MM.1S (cell line): ENCODE measurements at regions not wholly inside any gene's neighbourhood (a gene's known extent, or its start where the extent isn't known, plus 50 kb on each side); places are given as distances from the start of the nearest gene placed in this dataset.

Experiments
- DNase-seq: peaks from one replicate; pipeline ENCODE4 v3.0.0-alpha.2; 2015
- H2AFZ ChIP-seq: fragments of 300-600 bp; sonication (generic); 2 replicates; pipeline ENCODE4 v1.6.0; 2016; ENCODE audit warnings: antibody characterized with exemption, low read length
- H3F3A ChIP-seq: fragments of 300-600 bp; sonication (generic); 2 replicates; pipeline ENCODE4 v1.6.1; 2016; ENCODE audit warnings: mild to moderate bottlenecking, antibody characterized with exemption, low read length, moderate library complexity, mixed read lengths; ENCODE audit not compliant: insufficient read depth
- H3K27ac ChIP-seq: fragments of 300-600 bp; sonication (generic); 2 replicates; pipeline ENCODE4 v1.5.1; 2016; ENCODE audit warnings: mild to moderate bottlenecking, low read length
- H3K27me3 ChIP-seq: fragments of 300-600 bp; sonication (generic); replicated peaks from 2 replicates; pipeline ENCODE4 v1.6.0; 2016; ENCODE audit warnings: low read length; ENCODE audit not compliant: insufficient read depth
- H3K36me3 ChIP-seq: fragments of 300-600 bp; sonication (generic); replicated peaks from 2 replicates; pipeline ENCODE4 v1.6.1; 2016; ENCODE audit warnings: mild to moderate bottlenecking, low read length, mixed read lengths; ENCODE audit not compliant: insufficient read depth
- H3K4me1 ChIP-seq: fragments of 300-600 bp; sonication (generic); 2 replicates; pipeline ENCODE4 v1.6.1; 2016; ENCODE audit warnings: low read length, mixed read lengths
- H3K4me2 ChIP-seq: fragments of 300-600 bp; sonication (generic); 2 replicates; pipeline ENCODE4 v1.6.0; 2016; ENCODE audit warnings: low read depth, low read length
- H3K4me3 ChIP-seq: fragments of 300-600 bp; sonication (generic); 2 replicates; pipeline ENCODE4 v1.5.1; 2016; ENCODE audit warnings: low read length, mixed read lengths
- H3K79me2 ChIP-seq: fragments of 300-600 bp; sonication (generic); 2 replicates; pipeline ENCODE4 v1.6.1; 2016; ENCODE audit warnings: mixed run types, low read length, mixed read lengths
- H3K9ac ChIP-seq: fragments of 300-600 bp; sonication (generic); 2 replicates; pipeline ENCODE4 v1.6.1; 2016; ENCODE audit warnings: low read length, mixed read lengths
- H3K9me2 ChIP-seq: fragments of 300-600 bp; sonication (generic); replicated peaks from 2 replicates; pipeline ENCODE4 v1.6.1; 2016; ENCODE audit warnings: mild to moderate bottlenecking, low read length, mixed read lengths; ENCODE audit not compliant: insufficient read depth
- H3K9me3 ChIP-seq: fragments of 300-600 bp; sonication (generic); replicated peaks from 2 replicates; pipeline ENCODE4 v1.6.1; 2016; ENCODE audit warnings: mild to moderate bottlenecking, low read length, mixed read lengths; ENCODE audit not compliant: insufficient read depth
- H4K20me1 ChIP-seq: fragments of 300-600 bp; sonication (generic); 2 replicates; pipeline ENCODE4 v1.6.1; 2016; ENCODE audit warnings: mild to moderate bottlenecking, low read length, moderate library complexity, mixed read lengths; ENCODE audit not compliant: insufficient read depth
- EZH2 ChIP-seq: fragments of 300-600 bp; sonication (generic); optimal IDR thresholded peaks from 2 replicates; pipeline ENCODE3; 2017; ENCODE audit warnings: low read depth, mild to moderate bottlenecking, antibody characterized with exemption, low read length, mixed read lengths
- EZH2phosphoT487 ChIP-seq: fragments of 300-600 bp; sonication (generic); IDR thresholded peaks from 2 replicates; pipeline ENCODE4 v1.6.1; 2018; ENCODE audit warnings: antibody characterized with exemption, low read length
- TF ChIP-seq, protein P1 (sequence below): fragments of 300-600 bp; sonication (generic); IDR thresholded peaks from 2 replicates; pipeline ENCODE4 v1.5.1; 2016; ENCODE audit warnings: antibody characterized with exemption, low read length, mixed read lengths

GRCh38 chr5:133679534-133679933 lies 67.2 kb upstream of the FSTL4 start:
- no peaks in the 10 kb centered on the region for H3K9me3 ChIP-seq
- H3K4me1 ChIP-seq: no peaks in the 10 kb centered on the region
- no peak overlapping the region for H3K27ac ChIP-seq
- no peak overlapping the region for H3K4me2 ChIP-seq
- no peaks in the 10 kb centered on the region for H3K27me3 ChIP-seq
- H3K36me3 ChIP-seq: no peaks in the 10 kb centered on the region
- H2AFZ ChIP-seq: no peak overlapping the region
- H3K9ac ChIP-seq: no peak overlapping the region
- H3K79me2 ChIP-seq: no peaks in the 10 kb centered on the region
- H4K20me1 ChIP-seq: no peaks in the 10 kb centered on the region
- no peaks in the 10 kb centered on the region for H3F3A ChIP-seq
- TF ChIP-seq EZH2 (no peak), EZH2phosphoT487 (no peak)
- TF ChIP-seq, protein P1, sequence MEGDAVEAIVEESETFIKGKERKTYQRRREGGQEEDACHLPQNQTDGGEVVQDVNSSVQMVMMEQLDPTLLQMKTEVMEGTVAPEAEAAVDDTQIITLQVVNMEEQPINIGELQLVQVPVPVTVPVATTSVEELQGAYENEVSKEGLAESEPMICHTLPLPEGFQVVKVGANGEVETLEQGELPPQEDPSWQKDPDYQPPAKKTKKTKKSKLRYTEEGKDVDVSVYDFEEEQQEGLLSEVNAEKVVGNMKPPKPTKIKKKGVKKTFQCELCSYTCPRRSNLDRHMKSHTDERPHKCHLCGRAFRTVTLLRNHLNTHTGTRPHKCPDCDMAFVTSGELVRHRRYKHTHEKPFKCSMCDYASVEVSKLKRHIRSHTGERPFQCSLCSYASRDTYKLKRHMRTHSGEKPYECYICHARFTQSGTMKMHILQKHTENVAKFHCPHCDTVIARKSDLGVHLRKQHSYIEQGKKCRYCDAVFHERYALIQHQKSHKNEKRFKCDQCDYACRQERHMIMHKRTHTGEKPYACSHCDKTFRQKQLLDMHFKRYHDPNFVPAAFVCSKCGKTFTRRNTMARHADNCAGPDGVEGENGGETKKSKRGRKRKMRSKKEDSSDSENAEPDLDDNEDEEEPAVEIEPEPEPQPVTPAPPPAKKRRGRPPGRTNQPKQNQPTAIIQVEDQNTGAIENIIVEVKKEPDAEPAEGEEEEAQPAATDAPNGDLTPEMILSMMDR: no peak
- no peaks in the 10 kb centered on the region for H3K9me2 ChIP-seq
- no peak overlapping the region for H3K4me3 ChIP-seq
- no peak for DNase-seq

DNA sequence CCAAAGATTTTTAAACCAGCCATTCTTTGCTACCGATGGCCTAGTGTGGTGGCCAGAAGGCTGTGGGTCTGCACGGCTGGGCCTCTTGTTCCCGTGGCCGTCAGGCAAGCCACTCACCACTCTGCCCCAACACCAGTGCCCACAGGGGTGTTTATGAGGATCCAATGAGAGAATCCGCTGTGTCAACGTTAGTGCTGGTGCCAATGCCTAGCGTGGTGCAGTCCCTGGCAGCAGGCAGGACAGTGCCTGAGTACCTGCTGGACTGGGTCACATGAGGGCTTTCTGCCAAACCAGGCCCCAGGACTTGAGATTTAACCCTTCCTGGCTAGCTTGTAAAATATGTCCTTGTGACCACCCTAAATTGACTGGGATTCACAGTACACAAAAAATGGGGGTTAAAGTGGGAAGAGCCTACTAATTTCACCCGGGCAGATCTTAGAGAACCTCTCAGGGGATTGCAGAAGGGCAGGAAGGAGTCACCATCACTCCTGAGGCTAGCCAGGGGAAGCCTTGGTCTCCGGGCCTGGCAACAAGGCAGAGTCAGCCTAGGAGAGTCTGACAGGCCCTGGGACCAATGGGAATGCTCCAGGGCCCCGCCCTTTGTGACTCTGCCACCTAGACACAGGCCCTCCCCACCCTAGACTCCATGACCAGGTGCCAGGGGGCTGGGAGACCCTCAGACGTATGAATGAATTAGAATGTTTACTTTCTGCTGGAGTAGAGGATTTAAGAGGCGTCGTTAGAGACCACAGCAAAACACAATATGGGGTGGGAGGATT lies 63.2 kb upstream of the FSTL4 start:
- H2AFZ ChIP-seq: no peak overlapping the region
- no peaks in the 10 kb centered on the region for H3K9me3 ChIP-seq
- no peaks in the 10 kb centered on the region for H3K27me3 ChIP-seq
- H3K9me2 ChIP-seq: no peaks in the 10 kb centered on the region
- H3K27ac ChIP-seq: no peak overlapping the region
- no peak for TF ChIP-seq EZH2phosphoT487
- TF ChIP-seq, protein P1: no peak
- TF ChIP-seq EZH2: no peak
- no peak overlapping the region for H3K4me3 ChIP-seq
- no peak overlapping the region for H3K9ac ChIP-seq
- H3F3A ChIP-seq: no peaks in the 10 kb centered on the region
- H3K4me2 ChIP-seq: no peak overlapping the region
- no peak for DNase-seq
- no peaks in the 10 kb centered on the region for H3K79me2 ChIP-seq
- H4K20me1 ChIP-seq: no peaks in the 10 kb centered on the region
- H3K4me1 ChIP-seq: no peaks in the 10 kb centered on the region
- H3K36me3 ChIP-seq: no peaks in the 10 kb centered on the region

GRCh38 chr5:133670336-133670735 lies 58.0 kb upstream of the FSTL4 start:
- no peak overlapping the region for H3K9ac ChIP-seq
- no peaks in the 10 kb centered on the region for H3K36me3 ChIP-seq
- no peaks in the 10 kb centered on the region for H3K27me3 ChIP-seq
- H3K4me1 ChIP-seq: no peaks in the 10 kb centered on the region
- DNase-seq: no peak
- no peaks in the 10 kb centered on the region for H3K79me2 ChIP-seq
- H3K27ac ChIP-seq: no peak overlapping the region
- H3K9me3 ChIP-seq: no peaks in the 10 kb centered on the region
- no peak overlapping the region for H3K4me2 ChIP-seq
- no peaks in the 10 kb centered on the region for H3K9me2 ChIP-seq
- no peak overlapping the region for H2AFZ ChIP-seq
- no peaks in the 10 kb centered on the region for H3F3A ChIP-seq
- H4K20me1 ChIP-seq: no peaks in the 10 kb centered on the region
- no peak for TF ChIP-seq EZH2
- no peak overlapping the region for H3K4me3 ChIP-seq

- Histone ChIP-seq H2AFZ (no peak overlapping the region), H4K20me1 (no peaks in the 10 kb centered on the region), H3K27ac (no peak overlapping the region), H3K9me2 (no peaks in the 10 kb centered on the region), H3K9ac (no peak overlapping the region), H3K4me2 (no peak overlapping the region), H3K27me3 (no peaks in the 10 kb centered on the region), H3F3A (no peaks in the 10 kb centered on the region), H3K36me3 (no peaks in the 10 kb centered on the region), H3K4me3 (no peak overlapping the region), H3K9me3 (no peaks in the 10 kb centered on the region), H3K79me2 (no peaks in the 10 kb centered on the region), H3K4me1 (no peaks in the 10 kb centered on the region)
- TF ChIP-seq EZH2: no peak
- no peak for TF ChIP-seq EZH2phosphoT487
- TF ChIP-seq, protein P1: no peak
- no peak for DNase-seq
These were observed 57.1 kb upstream of the FSTL4 start for GRCh38 chr5:133669472-133669871.
